ENCODE measurements at regions not wholly inside any gene's neighbourhood (a gene's known extent, or its start where the extent isn't known, plus 50 kb on each side); places are given as distances from the start of the nearest gene placed in this dataset.

DNA sequence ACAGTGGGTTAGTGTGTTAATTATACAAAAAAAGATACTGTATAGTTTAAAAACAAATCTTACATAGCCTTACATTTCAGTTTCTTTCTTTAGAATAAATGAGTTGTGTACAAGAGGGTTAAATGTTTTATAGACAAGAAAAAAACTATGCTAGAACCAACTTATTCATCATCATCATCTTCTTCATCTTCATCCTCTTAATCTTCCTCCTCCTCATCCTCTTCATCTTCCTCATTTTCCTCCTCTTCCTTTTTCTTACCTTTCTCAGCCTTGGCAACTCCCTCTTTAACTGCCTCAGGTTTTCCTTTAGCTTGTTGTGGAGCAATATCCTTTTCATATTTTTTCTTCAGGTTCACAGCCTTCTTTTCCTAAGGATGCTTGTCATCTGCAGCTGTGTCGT lies 53.7 kb downstream of the RPS12 start:
- DNase-seq (ENCODE audit: low read depth): no peak

DNA sequence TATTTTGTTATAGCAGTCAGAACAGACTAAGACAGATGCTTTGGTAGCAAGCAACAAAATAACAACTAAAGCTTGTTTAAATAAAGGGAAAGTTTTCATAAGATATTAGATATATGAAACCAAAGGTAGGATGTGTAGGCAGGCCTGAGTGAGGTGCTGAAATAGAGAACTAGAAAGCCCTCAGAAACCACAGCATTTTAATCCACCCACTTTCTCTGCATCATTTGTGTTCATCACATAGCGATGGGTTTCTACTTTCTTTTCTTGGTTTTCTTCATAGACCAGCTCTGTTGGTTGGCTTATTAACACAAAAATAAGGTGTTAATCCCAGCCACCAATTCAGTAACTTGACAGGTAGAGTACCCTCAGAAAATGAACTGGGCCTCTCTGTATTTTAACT lies 58.6 kb downstream of the RPS12 start:
- no peak for DNase-seq (ENCODE audit: low read depth)

DNA sequence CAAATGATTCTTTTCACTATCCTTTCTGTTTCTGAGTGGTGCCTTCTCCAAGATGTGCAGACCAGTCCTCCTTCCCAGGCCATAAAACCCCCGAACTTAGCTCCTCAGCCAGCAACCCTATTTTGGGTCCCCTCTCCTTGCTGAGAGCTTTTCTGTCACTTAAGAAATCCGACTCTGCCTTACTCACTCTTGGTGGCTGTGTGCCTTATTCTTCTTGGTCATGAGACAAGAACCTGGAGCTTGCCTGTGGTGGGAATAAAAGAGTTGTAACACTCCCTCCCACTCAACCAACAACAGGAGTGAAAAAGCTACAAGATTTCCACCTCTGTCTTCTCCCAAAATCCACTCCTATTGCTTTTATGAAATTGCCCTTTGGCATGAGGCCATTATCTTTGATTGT lies 62.6 kb downstream of the RPS12 start:
- no peak for DNase-seq (ENCODE audit: low read depth)

DNA sequence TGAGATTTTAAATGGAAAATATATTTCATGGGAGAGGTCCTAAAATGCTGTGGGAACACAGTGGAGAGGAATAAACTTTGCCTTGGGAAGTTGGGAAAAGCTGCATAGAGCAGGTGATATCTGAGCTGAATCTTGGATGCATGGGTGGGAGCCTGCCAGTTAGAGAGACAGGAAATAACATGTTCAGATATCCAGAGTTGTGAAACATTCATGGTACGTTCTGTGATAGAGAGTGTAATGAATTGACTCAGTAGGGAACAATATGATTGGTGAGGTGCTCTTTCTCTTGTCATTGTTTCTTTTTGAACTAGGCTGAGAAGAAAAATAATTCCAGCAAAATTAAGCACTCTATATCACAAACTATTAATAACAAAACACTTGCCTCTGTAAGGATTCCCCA lies 72.8 kb downstream of the RPS12 start:
- DNase-seq (ENCODE audit: low read depth): no peak

DNA sequence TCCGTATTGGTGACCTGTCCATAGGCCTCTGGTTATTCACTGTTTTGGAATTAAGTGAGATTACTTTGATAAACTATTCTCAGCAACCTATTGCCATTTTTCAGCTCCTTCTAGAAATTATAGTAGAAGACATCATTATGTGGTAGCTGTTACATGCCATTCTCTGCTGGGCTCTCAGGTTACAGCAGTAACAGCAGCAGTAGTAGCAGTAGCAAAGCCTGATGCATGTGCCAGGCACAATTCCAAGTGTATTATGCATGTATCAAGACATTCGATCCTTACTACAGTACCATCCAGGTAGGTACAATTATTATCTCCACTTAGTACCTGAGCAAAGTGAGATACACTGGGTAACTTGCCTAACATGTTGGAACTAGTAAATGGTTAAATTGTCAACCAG lies 74.3 kb downstream of the RPS12 start:
- no peak for DNase-seq (ENCODE audit: low read depth)

DNA sequence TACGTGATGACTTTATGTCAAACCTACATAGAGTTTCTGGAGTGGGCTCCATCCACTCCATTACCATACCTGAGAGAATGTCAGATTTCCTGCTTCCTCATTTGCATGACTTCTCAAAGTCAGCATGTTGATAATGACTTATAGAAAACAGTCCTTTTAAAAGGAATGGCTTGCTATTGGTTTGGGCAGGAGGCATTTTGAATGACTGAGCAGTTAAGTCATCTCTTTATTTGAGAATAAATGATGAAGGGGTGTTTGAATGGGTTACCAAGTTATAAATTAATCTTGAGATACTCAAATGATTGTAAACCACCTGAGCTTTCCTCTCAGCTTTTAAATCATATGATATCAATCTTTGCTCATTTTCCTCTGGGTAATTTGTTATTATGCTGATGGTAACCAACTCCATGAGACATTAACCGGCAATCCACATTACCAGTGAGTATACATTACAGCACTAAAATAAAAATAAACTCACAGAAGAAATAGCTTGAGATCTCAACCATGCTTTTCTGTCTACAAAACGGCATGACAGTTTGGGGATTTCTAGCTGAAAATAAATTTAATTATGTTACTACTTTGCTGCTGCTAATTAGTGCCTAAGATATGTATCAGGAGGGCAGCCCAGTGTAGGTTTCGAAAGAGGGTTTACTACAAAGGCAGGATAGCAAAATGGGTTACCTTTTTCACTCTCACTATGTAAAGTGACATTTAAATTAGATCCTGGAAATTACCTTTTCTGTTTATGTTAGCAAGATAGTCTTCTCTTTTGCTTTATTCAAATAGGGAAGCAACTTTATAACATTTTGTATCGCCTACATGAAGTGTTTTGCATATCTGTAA lies 78.8 kb downstream of the RPS12 start:
- no peak for DNase-seq (ENCODE audit: low read depth)

DNA sequence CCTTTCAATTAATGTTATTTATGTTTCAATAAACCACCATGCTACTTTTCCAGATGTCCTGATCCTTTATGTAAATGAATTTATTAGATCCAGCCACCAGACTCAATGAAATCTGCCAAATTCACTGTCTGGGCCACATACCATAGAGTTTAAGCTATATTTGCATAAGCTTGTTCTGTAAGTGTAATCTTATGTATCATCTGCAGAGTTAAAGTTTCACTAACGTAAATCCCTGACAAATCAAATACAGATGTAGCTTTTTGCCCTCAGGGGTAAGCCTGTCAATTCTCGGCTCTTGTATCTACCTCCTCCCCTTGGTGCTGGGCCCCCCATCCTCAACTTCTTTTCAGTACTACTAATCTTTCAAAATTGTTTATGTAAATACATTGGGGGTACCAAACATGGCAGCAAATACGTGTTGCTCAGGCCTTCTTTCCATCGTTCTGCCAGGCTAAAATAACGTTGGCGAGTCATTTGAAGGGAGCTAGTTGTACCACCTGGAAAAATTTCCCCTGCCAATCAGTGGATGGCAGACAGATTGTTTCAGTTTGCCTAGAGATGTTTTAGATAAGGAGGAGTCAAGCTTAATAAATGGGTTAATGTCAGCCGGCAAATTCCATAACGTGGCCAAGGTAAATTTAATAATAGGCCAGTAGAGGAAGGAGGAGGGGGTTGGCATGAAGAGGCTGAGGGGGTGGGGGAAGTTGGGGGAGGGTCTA lies 79.6 kb downstream of the RPS12 start:
- no peak for DNase-seq (ENCODE audit: low read depth)

DNA sequence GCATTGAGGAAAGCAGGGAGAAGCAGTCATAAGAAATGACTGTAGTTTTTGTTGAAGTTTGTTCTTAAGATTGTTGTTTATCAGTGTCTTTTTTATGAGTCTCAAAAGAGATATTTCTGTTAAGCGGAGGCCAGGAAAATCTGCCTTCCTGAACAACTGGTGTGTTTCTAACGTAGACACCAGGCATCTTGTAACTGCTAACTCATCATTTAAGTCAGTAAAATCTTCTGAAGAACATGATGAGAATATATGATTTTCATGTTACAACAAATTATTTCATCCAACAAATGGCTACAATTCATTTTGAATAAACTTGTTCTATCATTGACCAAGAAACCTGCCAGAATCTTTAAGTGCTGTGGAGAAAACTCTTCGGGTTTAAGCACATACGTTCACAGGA lies 84.0 kb downstream of the RPS12 start:
- no peak for DNase-seq (ENCODE audit: low read depth)

DNA sequence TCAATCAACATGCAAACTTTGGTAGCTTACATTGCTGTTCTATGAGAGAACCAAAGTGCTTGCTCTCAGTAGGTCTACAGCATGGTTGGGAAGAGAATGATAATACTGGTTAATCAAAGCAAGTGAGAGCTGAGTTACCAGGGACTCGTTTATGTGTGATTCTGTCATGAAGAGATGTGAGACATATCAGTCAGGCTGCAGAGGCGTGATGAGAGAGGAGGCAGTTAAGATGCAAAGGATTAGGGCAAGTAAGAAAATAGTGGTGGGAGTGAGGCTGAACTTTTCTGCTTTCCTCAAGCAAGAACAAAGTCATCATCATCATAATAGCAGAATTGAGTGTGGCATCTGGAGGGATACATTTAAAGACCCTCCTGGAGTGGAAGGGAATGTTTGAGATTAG lies 86.5 kb downstream of the RPS12 start:
- no peak for DNase-seq (ENCODE audit: low read depth)

DNA sequence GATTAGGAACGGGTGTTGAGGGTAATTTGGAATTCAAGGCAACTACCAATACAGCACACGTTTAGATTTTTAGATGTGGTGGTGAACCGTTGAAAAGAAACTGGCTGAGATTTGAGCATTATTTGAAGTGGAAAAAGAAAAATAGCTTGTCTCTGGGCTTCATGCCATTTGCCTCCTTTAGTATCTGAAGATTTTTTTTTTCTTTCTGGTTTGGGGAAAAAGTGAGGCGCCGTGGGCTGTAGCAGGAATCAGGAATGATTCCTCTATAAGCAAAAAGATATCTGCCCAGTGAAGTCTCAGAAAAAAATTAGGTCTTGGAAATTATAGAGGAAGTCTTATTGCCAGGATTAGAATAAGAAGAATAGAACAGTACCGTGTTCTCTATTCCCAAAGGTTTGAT lies 88.5 kb downstream of the RPS12 start:
- no peak for DNase-seq (ENCODE audit: low read depth)

DNA sequence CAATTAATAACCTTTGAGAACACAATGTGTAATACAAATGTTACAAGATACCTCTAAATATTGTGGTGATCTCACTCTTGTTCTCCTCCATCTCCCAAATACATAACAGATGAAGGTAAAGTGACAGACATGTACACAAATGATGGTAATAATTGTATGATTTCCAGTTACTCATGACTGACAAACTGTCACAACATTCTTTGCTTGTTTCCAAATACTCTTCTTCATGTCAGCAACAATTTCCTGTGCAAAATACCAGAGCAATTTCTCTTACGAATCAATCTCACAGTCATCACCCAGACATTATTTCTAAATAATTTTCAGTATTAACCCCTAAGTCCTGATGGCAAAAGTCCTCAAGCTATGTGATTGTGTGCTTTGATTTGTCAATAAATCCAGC lies 92.9 kb downstream of the RPS12 start:
- peak; percentile 43 for DNase-seq (ENCODE audit: low read depth)

DNA sequence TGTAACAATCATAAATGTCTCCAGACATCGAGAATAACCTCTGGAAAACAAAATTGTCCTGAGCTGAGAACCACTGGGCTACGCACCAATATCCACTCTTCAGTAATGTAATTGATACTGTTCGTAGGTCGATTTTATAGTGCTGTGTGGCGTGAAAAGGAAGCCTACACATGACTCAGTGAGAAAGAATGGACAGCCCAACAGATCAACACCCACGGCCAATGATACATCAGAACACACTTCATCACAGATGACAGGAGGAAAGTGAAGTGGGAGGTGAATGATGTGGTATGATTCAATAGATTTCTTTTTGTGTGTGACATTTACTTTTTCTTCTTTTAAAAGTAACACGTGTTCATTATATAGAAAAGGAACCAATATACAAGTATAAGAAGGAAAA lies 93.5 kb downstream of the RPS12 start:
- peak; percentile 92 for DNase-seq (ENCODE audit: low read depth)

DNA sequence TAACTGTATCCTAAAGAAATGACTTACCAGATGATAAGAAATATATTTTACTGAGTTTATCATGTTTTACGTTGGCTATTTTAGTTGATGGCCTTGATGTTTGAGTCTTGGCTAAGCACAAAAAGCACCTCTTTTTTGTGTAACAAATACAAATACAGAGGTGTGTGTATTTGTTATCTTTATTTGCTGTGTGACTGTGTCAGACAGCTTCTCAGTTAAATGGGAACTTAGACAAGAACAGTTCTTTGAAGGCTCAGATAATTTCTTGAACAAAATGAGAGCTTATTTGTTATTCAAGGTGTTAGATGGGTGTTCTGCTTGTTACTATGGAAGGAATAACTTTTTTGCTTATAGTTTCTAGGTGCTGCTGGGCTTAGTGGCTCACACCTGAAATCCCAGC lies 95.4 kb downstream of the RPS12 start:
- no peak for DNase-seq (ENCODE audit: low read depth)

DNA sequence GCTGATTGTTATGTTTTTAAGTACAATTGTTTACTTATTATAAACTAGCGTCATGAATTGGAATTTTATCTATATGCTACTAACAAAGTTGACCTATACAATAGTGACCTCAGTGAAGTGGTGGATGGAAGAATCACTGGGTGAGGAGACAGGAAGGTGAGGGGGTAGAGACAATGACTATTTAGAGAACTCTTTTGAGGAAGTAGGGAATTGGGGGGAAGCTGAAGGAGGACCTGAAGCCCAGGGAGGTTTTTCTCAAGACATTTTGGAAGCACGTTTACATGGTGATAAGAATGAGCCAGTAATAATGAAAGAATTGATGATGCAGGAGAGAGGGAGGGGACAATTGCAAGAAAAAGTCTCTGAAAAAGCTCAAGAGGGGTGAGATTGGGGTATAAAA lies 96.4 kb downstream of the RPS12 start:
- no peak for DNase-seq (ENCODE audit: low read depth)

DNA sequence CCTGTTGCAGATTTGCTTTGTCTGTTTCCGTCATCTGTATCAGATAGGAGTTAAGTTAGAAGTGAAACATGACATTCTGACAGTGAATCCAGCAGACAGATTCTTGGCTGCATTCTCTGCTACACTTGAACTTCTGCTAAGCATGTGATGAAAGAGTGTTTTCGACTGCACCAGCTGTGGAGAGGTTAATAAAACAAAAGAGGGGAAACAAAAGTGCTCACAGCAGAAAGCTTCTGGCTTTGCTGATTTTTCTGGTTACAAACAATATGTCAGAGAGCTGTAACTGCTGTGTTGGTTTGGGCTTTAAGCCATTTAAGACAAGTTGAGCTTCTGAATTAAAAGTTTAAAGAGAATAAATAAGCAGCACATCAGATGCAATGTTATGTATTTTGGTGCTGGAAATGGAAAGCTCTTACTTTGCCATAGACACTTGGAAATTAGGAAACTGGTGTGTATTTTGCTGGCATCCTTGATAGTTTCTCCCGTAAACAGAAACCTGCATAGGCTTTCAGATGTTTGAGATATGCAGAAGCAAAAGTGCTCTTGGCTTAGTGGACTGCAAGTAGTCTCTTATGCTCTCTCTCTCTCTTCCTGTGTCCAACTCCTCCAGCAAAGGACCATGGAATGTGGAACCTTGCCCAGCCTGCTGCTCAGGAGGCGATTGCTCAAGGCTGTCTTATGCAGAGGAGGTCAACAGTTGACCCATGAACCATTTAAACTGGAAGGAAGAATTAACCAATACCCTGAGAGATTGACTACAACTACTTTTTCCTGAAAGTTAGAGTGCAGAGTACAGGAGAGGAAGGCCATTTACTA lies 104.9 kb downstream of the RPS12 start:
- peak; percentile 86 for DNase-seq (ENCODE audit: low read depth)

DNA sequence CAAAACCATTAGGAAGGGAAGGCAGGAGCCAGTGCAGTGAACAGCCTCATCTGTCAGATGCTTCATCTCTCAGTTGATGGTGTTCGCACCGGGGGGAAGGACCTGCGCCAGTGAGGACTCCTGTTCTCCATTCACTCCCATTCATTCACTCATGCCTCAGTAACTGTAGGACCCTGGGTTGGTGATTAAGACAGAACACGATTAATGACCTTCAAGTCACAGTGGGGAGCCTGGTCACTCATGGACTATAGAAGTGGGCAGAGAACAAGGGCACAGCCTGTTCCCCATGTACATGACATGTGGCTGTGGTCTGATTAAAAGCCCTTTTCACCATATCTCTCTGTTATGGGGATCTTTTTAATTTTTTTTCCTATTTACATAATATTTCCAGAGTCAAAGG lies 113.3 kb downstream of the RPS12 start:
- DNase-seq (ENCODE audit: low read depth): no peak

DNA sequence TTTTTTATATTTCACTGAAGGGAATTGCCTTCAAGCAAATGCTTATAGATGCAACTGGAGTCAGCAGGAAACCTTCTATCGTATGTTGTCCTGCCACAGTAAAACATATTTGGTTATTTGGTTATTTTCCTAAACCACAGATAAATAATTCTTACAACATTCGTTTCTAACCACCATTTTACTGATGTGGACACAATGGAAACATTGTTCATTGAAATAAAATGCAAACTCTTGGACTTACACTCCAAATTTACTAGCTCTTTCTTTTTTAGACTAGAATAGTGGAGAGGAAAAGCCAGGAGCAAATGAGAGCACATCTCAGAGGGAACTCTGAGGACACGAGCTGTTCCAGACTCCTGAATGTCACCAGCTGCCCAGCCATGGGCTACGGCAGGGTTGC lies 114.8 kb downstream of the RPS12 start:
- no peak for DNase-seq (ENCODE audit: low read depth)

DNA sequence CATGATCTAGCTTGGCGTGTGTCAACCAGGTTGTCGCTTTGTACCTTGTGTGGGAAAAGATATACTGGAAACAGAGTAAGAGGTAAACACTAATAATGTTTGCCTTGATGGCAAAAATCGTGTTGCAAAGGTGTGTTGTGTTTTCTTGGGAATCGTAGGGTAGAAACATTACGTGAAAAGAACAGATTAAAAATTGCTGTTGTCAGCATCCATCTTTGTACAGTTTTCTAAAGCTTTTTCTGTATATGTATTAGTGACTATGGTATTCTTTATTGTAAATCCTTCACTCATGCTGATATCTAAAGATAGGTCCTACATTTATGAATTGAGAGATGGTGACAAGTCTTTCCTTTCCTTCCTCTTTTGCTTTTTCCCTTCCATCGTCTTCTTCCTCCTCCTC lies 116.9 kb downstream of the RPS12 start:
- DNase-seq (ENCODE audit: low read depth): no peak

DNA sequence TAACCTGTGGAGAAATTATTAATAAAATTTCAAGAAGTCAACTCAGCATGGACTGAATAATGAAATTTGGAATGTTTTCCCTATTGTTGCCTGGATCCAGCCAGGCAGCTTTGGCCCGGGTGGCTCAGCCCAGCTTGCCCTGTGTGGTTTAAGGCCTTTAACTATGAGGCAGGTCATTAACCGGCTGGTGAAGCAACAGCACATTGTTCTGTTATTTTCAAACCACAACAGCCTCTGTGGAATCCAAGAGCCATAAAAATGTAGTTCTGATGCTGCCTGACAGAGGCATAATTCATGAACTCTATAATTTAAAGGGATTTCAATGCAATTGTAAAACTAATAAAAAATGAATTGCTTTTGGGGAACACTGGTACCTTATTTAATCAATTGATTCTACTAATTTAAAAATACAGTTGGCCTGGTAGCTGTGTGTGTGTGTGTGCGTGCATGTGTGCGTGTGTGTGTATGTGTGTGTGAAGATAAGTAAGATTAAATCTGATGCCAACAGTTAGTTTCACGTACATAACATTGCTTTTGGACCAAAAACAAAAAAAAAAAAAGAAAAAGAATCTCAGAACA lies 117.7 kb downstream of the RPS12 start:
- peak; percentile 65 for DNase-seq (ENCODE audit: low read depth)

DNA sequence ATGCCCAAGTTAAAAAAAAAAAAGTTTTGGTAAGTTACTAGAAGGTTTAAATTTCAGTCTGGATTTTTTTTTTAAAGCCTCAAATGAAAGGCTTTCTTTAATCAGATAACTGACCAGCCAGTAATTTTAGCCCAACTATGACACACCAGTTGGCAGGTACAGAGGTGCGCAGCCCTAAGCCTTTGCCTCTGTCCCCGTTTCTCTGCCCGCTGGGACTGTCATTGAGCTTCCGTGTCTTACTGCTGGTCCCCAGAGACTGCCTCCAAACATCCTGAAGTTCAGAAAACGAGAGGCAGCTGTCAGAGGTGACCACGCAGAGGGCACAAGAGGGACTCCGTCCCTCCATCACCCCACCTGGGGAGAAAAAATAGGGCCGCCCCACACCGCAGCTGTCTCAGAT lies 118.2 kb downstream of the RPS12 start:
- DNase-seq (ENCODE audit: low read depth): no peak

DNA sequence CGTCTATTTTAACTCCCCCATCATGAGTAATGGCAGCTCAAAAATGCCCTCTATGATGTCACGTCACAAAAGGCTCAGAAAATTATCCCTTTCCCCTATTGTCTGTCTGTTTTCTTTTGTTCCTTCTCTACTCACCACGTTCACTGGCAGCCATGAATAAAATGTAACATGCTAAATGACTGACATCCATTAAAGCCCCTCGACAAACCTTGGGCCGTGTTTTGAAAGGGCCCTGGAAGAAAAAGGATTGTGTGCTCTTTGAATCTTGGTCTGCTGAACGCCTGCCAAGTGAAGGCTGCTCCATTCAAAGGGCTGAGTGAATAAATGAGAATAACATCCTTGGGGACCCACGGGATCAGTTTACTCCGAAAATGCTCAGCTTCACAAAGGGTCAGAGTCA lies 118.7 kb downstream of the RPS12 start:
- DNase-seq (ENCODE audit: low read depth): no peak

DNA sequence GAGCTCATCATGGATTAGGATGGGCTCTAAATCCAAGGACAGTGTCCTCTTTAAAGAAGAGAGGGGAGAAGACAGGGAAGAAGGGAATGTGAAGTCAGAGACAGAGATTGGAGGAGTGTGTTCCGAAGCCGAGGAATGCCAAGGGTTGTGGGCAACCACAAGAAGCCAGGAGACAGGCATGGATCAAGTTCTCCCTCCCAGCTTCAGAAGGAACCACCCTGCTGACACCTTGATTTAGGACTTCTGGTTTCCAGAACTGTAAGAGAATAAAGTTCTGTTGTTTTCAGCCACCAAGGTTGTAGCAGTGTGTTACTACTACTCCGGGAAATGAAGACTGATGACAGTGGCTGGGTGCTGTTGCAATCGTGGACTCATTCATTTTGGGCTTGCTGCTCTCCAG lies 120.1 kb downstream of the RPS12 start:
- DNase-seq (ENCODE audit: low read depth): no peak

DNA sequence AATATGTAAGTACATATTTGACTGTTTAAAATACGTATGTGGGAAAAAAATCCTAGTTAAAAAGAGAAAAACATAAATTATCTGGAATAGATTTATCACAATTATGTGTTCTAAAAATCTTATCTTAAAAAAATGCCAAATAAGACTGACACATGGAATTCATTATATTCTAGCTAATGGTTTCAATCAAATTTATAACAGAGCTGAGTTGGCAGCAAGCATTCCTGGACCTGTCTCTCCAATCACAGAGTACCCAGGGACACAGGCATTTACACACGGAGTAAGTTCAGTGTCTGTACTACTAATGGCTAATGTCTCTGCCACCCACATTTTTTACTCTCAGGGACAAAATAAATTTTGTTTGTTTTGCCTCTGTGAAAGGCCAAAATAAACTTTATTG lies 122.3 kb downstream of the RPS12 start:
- DNase-seq (ENCODE audit: low read depth): no peak

Data from ELR (cell line).